Bronchial epithelial cell (primary cell): ENCODE measurements at regions not wholly inside any gene's neighbourhood (a gene's known extent, or its start where the extent isn't known, plus 50 kb on each side); places are given as distances from the start of the nearest gene placed in this dataset.

ENCODE experiments used
- DNase-seq: peaks from one replicate; pipeline ENCODE4 v3.0.0-alpha.2; 2010; ENCODE audit warnings: low read depth
- FAIRE-seq: peaks from 2 replicates; lab custom pipeline; 2011; peaks lifted over from hg19 to GRCh38; lab: Jason Lieb, UNC
- H3K27me3 ChIP-seq: 2 replicates; pipeline ENCODE4 v1.5.1; 2011; ENCODE audit warnings: low read length; ENCODE audit not compliant: control insufficient read depth, insufficient read depth
- H3K36me3 ChIP-seq: 2 replicates; pipeline ENCODE4 v1.5.1; 2011; ENCODE audit warnings: low read length; ENCODE audit not compliant: control insufficient read depth, insufficient read depth
- H3K4me3 ChIP-seq: 2 replicates; pipeline ENCODE4 v1.5.1; 2011; ENCODE audit warnings: mild to moderate bottlenecking, low read depth, low read length, control low read depth
- CTCF ChIP-seq: IDR thresholded peaks from 2 replicates; pipeline ENCODE4 v1.5.1; 2011; ENCODE audit warnings: mild to moderate bottlenecking, moderate library complexity, low read length, control low read depth, inconsistent platforms; ENCODE audit not compliant: insufficient read depth, severe bottlenecking

- Histone ChIP-seq H3K36me3 (no peaks in the 10 kb centered on the region), H3K4me3 (no peak overlapping the region), H3K27me3 (no peaks in the 10 kb centered on the region)
- no peak for TF ChIP-seq CTCF
- DNase-seq, result no peak
- FAIRE-seq, result no peak
These were observed 68.1 kb upstream of the PFN2 start for GRCh38 chr3:150038830-150039229.

- H3K36me3 ChIP-seq, result no peaks in the 10 kb centered on the region
- no peak overlapping the region for H3K4me3 ChIP-seq
- no peak for FAIRE-seq
- TF ChIP-seq CTCF, result no peak
- DNase-seq, result no peak
- H3K27me3 ChIP-seq, result no peaks in the 10 kb centered on the region
These were observed 66.1 kb upstream of the PFN2 start for GRCh38 chr3:150036780-150037179.

GRCh38 chr3:150035910-150036612 lies 65.4 kb upstream of the PFN2 start:
- TF ChIP-seq CTCF, result no peak
- DNase-seq, result no peak
- no peak for FAIRE-seq
- H3K27me3 ChIP-seq, result no peaks in the 10 kb centered on the region
- H3K36me3 ChIP-seq, result no peaks in the 10 kb centered on the region
- H3K4me3 ChIP-seq, result no peak overlapping the region

GRCh38 chr3:150035301-150035779 lies 64.6 kb upstream of the PFN2 start:
- Histone ChIP-seq H3K36me3 (no peaks in the 10 kb centered on the region), H3K27me3 (no peaks in the 10 kb centered on the region), H3K4me3 (no peak overlapping the region)
- TF ChIP-seq CTCF, result no peak
- DNase-seq, result no peak
- no peak for FAIRE-seq

GRCh38 chr3:150033721-150034120 lies 63.0 kb upstream of the PFN2 start:
- no peak for FAIRE-seq
- Histone ChIP-seq H3K27me3 (no peaks in the 10 kb centered on the region), H3K36me3 (no peaks in the 10 kb centered on the region), H3K4me3 (no peak overlapping the region)
- no peak for DNase-seq
- TF ChIP-seq CTCF, result no peak

GRCh38 chr3:150030841-150031240 lies 60.1 kb upstream of the PFN2 start:
- DNase-seq, result no peak
- Histone ChIP-seq H3K27me3 (no peaks in the 10 kb centered on the region), H3K4me3 (no peak overlapping the region), H3K36me3 (no peaks in the 10 kb centered on the region)
- FAIRE-seq, result no peak
- TF ChIP-seq CTCF, result no peak
